ENCODE measurements at regions not wholly inside any gene's neighbourhood (a gene's known extent, or its start where the extent isn't known, plus 50 kb on each side); places are given as distances from the start of the nearest gene placed in this dataset.

- Mint-ChIP-seq H3K27ac (no peak overlapping the region), H3K36me3 (ENCODE audit: low read depth) (no peaks in the 10 kb centered on the region), H3K4me3 (no peak overlapping the region), H3K4me1 (ENCODE audit: low read depth) (no peaks in the 10 kb centered on the region), H3K9me3 (no peaks in the 10 kb centered on the region), H3K27me3 (ENCODE audit: low read depth) (no peaks in the 10 kb centered on the region)
- no peak for DNase-seq (ENCODE audit: low spot score)
These were observed 390.7 kb downstream of the PLK2 start for GRCh38 chr5:58069016-58069705.

DNA sequence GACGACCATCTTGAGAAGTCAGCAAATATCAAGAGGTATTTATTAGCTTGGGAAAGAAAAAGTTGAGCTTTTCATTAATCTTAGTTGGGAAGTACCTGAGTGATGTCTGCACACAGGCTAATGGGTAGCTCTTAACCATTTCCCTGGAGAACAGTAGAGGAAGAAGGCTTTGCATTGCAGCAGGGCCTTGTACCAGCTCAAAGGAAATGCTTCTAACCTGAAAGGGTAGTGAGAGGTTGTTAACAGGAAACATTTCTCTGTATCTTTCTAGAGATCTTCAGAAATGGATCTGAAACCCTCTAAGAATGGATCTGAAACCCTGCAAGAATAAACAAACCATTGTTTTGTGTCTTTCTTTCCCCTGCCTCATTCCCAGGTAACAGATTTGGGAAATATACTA, 393.3 kb downstream of the PLK2 start:
- H3K36me3 Mint-ChIP-seq (ENCODE audit: low read depth) = no peaks in the 10 kb centered on the region
- no peak for DNase-seq (ENCODE audit: low spot score)
- no peaks in the 10 kb centered on the region for H3K9me3 Mint-ChIP-seq
- H3K27me3 Mint-ChIP-seq (ENCODE audit: low read depth) = no peaks in the 10 kb centered on the region
- no peak overlapping the region for H3K4me3 Mint-ChIP-seq
- H3K4me1 Mint-ChIP-seq (ENCODE audit: low read depth) = no peaks in the 10 kb centered on the region
- H3K27ac Mint-ChIP-seq = no peak overlapping the region

DNA sequence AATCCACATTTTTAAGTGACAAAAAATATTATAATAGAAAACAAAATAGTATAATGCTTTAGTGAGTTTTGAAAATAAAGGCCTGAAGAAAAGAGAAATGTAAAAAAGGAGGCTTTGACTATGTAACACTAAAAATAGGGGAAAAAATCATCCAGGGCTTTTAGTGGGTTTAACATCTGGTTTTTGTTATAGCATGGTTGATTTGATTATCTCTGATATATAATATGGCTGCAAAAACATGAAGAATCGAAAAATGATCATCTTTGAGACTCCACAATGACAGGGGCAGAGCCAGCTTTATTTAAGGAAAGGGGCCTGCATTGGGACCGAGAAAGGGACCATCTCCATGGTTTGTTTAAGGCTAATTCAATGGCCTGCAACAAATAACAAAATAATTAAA, 393.8 kb downstream of the PLK2 start:
- no peaks in the 10 kb centered on the region for H3K9me3 Mint-ChIP-seq
- H3K36me3 Mint-ChIP-seq (ENCODE audit: low read depth) = no peaks in the 10 kb centered on the region
- H3K27me3 Mint-ChIP-seq (ENCODE audit: low read depth) = no peaks in the 10 kb centered on the region
- no peak overlapping the region for H3K4me3 Mint-ChIP-seq
- H3K27ac Mint-ChIP-seq = no peak overlapping the region
- DNase-seq (ENCODE audit: low spot score) = no peak
- H3K4me1 Mint-ChIP-seq (ENCODE audit: low read depth) = no peaks in the 10 kb centered on the region

- Mint-ChIP-seq H3K9me3 (no peaks in the 10 kb centered on the region), H3K27me3 (ENCODE audit: low read depth) (no peaks in the 10 kb centered on the region), H3K36me3 (ENCODE audit: low read depth) (no peaks in the 10 kb centered on the region), H3K4me3 (no peak overlapping the region), H3K4me1 (ENCODE audit: low read depth) (no peaks in the 10 kb centered on the region), H3K27ac (no peak overlapping the region)
- no peak for DNase-seq (ENCODE audit: low spot score)
These were observed 395.1 kb downstream of the PLK2 start for GRCh38 chr5:58064801-58065200.

- Mint-ChIP-seq H3K27me3 (ENCODE audit: low read depth) (no peaks in the 10 kb centered on the region), H3K27ac (no peak overlapping the region), H3K9me3 (no peaks in the 10 kb centered on the region), H3K4me1 (ENCODE audit: low read depth) (no peaks in the 10 kb centered on the region), H3K4me3 (no peak overlapping the region), H3K36me3 (ENCODE audit: low read depth) (no peaks in the 10 kb centered on the region)
- DNase-seq (ENCODE audit: low spot score) = no peak
These were observed 398.9 kb downstream of the PLK2 start for GRCh38 chr5:58060996-58061395.

- no peaks in the 10 kb centered on the region for H3K4me1 Mint-ChIP-seq (ENCODE audit: low read depth)
- H3K27ac Mint-ChIP-seq = no peak overlapping the region
- H3K27me3 Mint-ChIP-seq (ENCODE audit: low read depth) = no peaks in the 10 kb centered on the region
- no peaks in the 10 kb centered on the region for H3K9me3 Mint-ChIP-seq
- no peak for DNase-seq (ENCODE audit: low spot score)
- no peak overlapping the region for H3K4me3 Mint-ChIP-seq
- H3K36me3 Mint-ChIP-seq (ENCODE audit: low read depth) = no peaks in the 10 kb centered on the region
These were observed 402.6 kb downstream of the PLK2 start for GRCh38 chr5:58057324-58057723.

GRCh38 chr5:58056546-58056945, 403.3 kb downstream of the PLK2 start:
- peaks cover 6% of the 10 kb centered on the region for H3K9me3 Mint-ChIP-seq
- no peak overlapping the region for H3K27ac Mint-ChIP-seq
- H3K4me1 Mint-ChIP-seq (ENCODE audit: low read depth) = no peaks in the 10 kb centered on the region
- no peaks in the 10 kb centered on the region for H3K27me3 Mint-ChIP-seq (ENCODE audit: low read depth)
- no peak for DNase-seq (ENCODE audit: low spot score)
- no peaks in the 10 kb centered on the region for H3K36me3 Mint-ChIP-seq (ENCODE audit: low read depth)
- no peak overlapping the region for H3K4me3 Mint-ChIP-seq

GRCh38 chr5:58054018-58054417, 405.9 kb downstream of the PLK2 start:
- no peak for DNase-seq (ENCODE audit: low spot score)
- Mint-ChIP-seq H3K27me3 (ENCODE audit: low read depth) (no peaks in the 10 kb centered on the region), H3K9me3 (peaks cover 13% of the 10 kb centered on the region), H3K4me3 (no peak overlapping the region), H3K36me3 (ENCODE audit: low read depth) (no peaks in the 10 kb centered on the region), H3K27ac (no peak overlapping the region), H3K4me1 (ENCODE audit: low read depth) (no peaks in the 10 kb centered on the region)

DNA sequence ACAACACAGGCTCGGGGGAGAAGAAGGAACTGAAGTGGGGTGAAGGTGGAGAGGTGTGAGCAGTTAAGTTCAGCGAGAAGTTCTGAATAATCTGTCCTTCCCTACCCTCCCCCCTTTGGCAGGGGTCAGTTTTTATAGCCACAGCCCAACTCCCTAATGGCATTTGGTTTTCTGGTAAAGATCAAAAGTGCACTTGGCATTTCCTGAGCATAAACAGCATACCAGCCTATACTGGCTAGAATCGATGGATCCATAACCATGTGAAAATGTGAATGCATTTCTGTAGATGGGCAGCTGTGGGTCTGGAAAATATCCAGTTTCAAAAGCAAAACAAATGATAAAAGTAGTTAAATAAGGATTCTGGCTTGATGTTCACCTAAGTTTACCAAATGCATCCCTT, 410.9 kb downstream of the PLK2 start:
- no peak overlapping the region for H3K27ac Mint-ChIP-seq
- DNase-seq (ENCODE audit: low spot score) = no peak

DNA sequence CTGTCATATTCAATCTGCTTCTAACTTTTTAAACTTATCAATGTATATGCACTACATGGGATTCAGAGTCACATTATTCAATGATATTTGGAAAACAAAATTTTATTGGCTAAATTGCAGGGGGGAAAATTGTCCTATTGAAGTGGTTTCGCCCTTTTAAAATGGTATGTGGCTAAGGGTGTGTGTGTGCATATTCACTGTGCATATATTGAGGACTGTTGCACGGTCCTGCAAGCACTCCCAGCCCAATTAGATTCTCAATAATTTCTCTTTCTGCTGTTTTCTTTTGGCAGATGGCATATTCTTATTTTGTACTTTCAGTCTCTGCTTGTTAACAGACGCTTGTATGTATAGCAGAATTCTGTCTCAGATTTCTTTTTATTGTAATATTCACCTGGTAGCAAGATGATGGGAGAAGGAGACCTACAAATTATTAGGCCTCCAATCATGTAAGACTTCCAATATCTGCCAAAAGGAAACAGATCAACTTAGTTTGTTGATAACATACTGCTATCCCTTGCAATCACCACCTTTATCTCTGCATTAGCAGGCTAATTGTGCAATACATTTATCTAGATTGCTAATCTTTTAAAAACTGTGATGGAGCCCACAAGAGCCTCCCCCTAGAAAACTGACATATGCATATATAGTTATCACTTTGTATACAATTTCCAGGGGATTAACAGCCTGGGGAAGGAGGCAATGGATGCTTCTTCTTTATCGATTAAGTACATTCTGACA, 411.5 kb downstream of the PLK2 start:
- no peaks in the 10 kb centered on the region for H3K4me1 Mint-ChIP-seq (ENCODE audit: low read depth)
- H3K27ac Mint-ChIP-seq = no peak overlapping the region
- no peaks in the 10 kb centered on the region for H3K36me3 Mint-ChIP-seq (ENCODE audit: low read depth)
- no peak overlapping the region for H3K4me3 Mint-ChIP-seq
- no peaks in the 10 kb centered on the region for H3K27me3 Mint-ChIP-seq (ENCODE audit: low read depth)
- peaks cover 13% of the 10 kb centered on the region for H3K9me3 Mint-ChIP-seq
- no peak for DNase-seq (ENCODE audit: low spot score)

More for the DNA sequence above, 410.9 kb downstream of the PLK2 start:
- Mint-ChIP-seq H3K9me3 (peaks cover 13% of the 10 kb centered on the region), H3K4me3 (no peak overlapping the region), H3K36me3 (ENCODE audit: low read depth) (no peaks in the 10 kb centered on the region), H3K4me1 (ENCODE audit: low read depth) (no peaks in the 10 kb centered on the region), H3K27me3 (ENCODE audit: low read depth) (no peaks in the 10 kb centered on the region)

DNA sequence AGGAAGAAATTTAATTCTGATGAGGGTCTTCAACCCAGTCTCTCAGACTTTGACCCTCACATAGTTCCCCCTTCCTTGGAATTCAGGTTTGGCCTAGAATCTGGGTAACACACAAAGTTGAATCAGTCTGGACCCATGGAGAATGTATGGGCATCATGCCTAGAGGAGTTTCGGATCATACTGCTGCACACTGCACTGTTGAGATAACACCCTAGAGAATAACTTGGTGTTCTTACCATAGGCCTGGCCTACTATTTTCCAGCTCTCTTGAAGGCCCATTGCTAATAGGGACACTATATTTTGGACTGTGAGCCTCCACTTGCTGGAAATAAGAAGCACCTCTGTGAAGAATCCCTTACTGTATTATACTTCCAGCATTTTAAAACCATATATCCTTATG, 413.5 kb downstream of the PLK2 start:
- Mint-ChIP-seq H3K27ac (no peak overlapping the region), H3K4me1 (ENCODE audit: low read depth) (no peaks in the 10 kb centered on the region), H3K36me3 (ENCODE audit: low read depth) (no peaks in the 10 kb centered on the region)

DNA sequence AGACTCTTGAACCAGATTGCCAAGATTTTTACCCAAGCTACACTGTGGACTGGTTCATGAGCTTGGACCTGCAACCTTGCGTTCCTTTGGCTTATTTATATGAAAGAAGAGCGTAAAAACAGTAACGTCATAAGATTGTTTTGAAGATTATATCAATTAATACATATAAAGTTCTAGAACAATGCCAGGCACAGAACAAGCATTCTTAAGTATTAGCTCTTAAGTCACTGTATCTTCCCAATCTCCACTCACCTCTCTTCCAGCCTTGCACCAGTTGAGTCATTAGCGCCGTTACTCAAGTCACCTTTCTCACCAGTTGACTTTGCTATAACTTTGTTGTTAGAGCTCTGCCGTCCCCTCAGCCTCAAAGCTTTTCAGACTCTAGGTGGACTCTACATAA, 415.7 kb downstream of the PLK2 start:
- H3K27ac Mint-ChIP-seq = no peak overlapping the region
- H3K27me3 Mint-ChIP-seq (ENCODE audit: low read depth) = no peaks in the 10 kb centered on the region
- DNase-seq (ENCODE audit: low spot score) = no peak
- H3K9me3 Mint-ChIP-seq = no peaks in the 10 kb centered on the region
- no peaks in the 10 kb centered on the region for H3K4me1 Mint-ChIP-seq (ENCODE audit: low read depth)
- H3K4me3 Mint-ChIP-seq = no peak overlapping the region
- no peaks in the 10 kb centered on the region for H3K36me3 Mint-ChIP-seq (ENCODE audit: low read depth)

More for the DNA sequence above, 413.5 kb downstream of the PLK2 start:
- no peak for DNase-seq (ENCODE audit: low spot score)
- H3K4me3 Mint-ChIP-seq = no peak overlapping the region
- peaks cover 8% of the 10 kb centered on the region for H3K9me3 Mint-ChIP-seq
- no peaks in the 10 kb centered on the region for H3K27me3 Mint-ChIP-seq (ENCODE audit: low read depth)

DNA sequence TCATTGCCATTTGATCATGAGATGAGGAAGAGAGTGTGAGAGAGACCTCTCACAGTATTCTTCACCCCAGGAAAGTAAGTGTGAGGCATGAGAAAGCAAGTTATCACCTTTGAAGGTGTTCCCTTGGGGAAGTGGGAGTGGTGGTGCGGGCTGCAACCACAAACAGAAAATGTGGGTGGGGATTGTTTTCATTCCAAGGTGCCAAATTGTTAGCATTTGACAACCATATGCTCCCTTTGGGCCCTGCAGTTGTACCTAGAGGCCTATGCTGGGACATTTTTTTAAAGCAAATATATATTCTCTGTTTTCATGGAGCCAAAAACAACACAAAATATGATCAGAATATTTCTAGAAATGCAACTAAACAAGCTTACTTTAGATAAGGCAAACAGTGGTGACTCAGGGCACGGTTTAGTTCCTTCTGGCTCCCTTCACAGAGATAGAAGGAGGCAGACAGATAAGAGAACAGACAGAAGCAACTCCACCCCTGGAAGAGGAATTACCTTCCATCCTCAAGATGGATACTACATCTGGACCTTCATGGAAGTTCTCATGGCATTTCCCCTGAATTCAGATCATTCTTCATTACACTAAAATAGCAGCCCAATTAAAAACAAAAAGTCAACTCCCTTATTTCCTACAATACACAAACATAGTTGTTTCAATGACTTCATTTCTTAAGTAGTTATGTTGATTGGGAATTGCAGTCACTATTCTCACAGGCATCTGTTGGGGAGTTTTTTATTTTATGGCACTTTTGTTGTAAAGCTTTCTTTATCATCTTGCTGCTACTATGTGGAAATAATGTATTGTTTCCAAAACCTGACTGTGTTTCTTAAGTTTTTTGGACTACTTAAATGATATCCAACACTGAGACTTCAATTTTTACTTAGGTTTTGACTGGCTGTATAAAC, 416.6 kb downstream of the PLK2 start:
- Mint-ChIP-seq H3K9me3 (no peaks in the 10 kb centered on the region), H3K4me3 (no peak overlapping the region), H3K27me3 (ENCODE audit: low read depth) (no peaks in the 10 kb centered on the region), H3K27ac (no peak overlapping the region), H3K36me3 (ENCODE audit: low read depth) (no peaks in the 10 kb centered on the region), H3K4me1 (ENCODE audit: low read depth) (no peaks in the 10 kb centered on the region)
- no peak for DNase-seq (ENCODE audit: low spot score)

GRCh38 chr5:58041884-58042283, 418.0 kb downstream of the PLK2 start:
- Mint-ChIP-seq H3K27ac (no peak overlapping the region), H3K9me3 (no peaks in the 10 kb centered on the region), H3K36me3 (ENCODE audit: low read depth) (no peaks in the 10 kb centered on the region), H3K4me3 (no peak overlapping the region), H3K27me3 (ENCODE audit: low read depth) (no peaks in the 10 kb centered on the region), H3K4me1 (ENCODE audit: low read depth) (no peaks in the 10 kb centered on the region)
- DNase-seq (ENCODE audit: low spot score) = no peak
